ENCODE measurements at regions not wholly inside any gene's neighbourhood (a gene's known extent, or its start where the extent isn't known, plus 50 kb on each side); places are given as distances from the start of the nearest gene placed in this dataset.

DNA sequence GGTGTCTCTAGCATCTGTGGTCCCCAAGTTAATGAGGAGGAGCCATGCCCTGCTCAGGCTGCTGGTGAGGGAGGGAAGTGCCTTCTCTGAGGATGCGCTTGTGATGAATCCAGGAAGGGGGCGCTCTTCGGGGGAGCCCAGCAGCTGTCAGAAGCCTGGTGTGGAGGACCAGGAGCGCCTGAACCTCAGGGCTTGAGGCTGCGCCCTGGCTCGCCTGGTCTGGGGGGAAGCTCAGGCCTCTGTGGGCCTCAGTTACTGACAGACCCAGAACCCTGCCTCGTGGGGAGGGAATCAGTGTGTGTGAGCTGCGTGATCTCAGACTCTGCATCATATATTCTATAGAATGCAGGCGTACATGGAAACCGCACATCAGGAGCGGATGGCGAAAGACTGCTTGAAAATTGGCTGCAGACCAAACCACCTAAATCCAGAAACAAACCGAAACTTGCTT is 126.1 kb downstream of the SEC14L1 start:
- Mint-ChIP-seq H3K36me3 (ENCODE audit: low read depth) (peaks cover 2% of the 10 kb centered on the region), H3K27me3 (peaks cover 12% of the 10 kb centered on the region), H3K4me1 (peaks cover 2% of the 10 kb centered on the region), H3K4me3 (no peak overlapping the region), H3K27ac (no peak overlapping the region)
- ATAC-seq (no peak), DNase-seq (no peak)
- H3K9me3 ChIP-seq (ENCODE audit: control insufficient read depth, low read length, poor library complexity, severe bottlenecking) = no peaks in the 10 kb centered on the region

DNA sequence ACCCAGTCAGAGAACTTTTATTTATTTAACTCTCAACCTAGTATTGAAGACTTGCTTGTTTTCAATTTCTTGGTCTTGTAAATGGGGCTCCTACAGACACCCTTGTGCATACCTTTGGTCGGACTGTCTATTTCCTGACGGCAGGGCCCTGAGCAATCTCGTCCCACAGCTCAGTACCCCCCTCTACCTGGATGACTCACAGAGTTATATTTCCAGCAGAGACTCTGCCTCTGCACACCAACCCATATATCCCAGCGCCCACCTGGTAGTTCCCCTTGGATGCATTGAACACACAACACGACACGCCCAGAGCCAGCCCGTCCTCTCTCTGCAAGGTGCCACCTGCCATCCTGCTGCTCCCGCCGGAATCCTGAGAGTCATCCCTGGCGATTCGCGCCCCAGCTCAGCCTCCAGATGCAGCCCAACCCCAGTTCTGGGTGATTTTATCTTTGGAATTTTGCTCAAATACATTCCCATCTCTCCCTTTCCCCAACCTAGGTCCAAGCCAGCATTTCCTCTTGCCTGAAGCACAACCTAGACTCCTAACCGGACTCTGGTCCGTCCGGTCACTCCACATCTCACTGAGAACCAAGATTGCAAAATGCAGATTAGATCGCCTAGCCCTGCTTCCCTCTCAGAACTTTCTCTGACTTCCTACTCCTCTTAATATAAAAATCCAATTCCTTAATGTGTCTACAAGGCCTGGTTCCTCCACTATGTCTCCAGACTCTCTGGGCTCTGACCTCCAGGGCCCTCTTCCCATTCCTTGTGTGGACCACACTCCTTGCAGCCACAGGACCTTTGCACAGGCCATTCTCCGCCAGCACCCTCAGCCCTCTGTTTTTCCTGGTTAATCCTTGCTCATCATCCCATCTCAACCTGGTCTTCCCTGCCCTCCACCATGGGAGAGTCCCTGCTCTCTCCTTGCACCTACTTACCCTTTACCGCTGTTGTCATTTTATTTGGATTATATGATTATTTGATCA is 129.2 kb downstream of the SEC14L1 start:
- H3K36me3 Mint-ChIP-seq (ENCODE audit: low read depth) = peaks cover 2% of the 10 kb centered on the region
- H3K4me1 Mint-ChIP-seq = peaks cover 2% of the 10 kb centered on the region
- ATAC-seq (no peak), DNase-seq (no peak)
- no peak overlapping the region for H3K27ac Mint-ChIP-seq
- H3K4me3 Mint-ChIP-seq = no peak overlapping the region
- no peaks in the 10 kb centered on the region for H3K9me3 ChIP-seq (ENCODE audit: control insufficient read depth, low read length, poor library complexity, severe bottlenecking)
- H3K27me3 Mint-ChIP-seq = peaks cover 12% of the 10 kb centered on the region

DNA sequence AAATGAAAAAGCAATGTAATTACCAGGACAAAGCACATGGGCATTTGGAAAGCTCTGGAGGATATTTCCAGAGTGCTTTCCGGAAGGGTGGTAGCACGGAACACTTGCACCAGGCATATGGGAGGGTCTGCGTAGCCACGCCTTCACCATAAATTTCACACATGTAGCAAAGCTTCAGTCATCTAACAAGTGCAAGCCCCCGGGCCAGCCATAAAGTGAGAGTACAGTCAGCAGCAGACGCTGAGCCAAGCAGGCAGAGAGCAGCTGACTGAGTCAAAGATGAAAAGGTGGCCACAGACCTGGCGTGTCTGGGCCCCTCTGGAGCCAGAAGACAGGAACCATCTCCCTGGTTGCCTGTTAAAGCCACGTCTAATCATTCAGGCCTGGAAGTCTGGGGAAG is 130.6 kb downstream of the SEC14L1 start:
- Mint-ChIP-seq H3K4me3 (no peak overlapping the region), H3K27ac (no peak overlapping the region), H3K4me1 (peaks cover 2% of the 10 kb centered on the region), H3K36me3 (ENCODE audit: low read depth) (peaks cover 2% of the 10 kb centered on the region), H3K27me3 (peaks cover 18% of the 10 kb centered on the region)
- no peaks in the 10 kb centered on the region for H3K9me3 ChIP-seq (ENCODE audit: control insufficient read depth, low read length, poor library complexity, severe bottlenecking)
- no peak for ATAC-seq
- DNase-seq = no peak

DNA sequence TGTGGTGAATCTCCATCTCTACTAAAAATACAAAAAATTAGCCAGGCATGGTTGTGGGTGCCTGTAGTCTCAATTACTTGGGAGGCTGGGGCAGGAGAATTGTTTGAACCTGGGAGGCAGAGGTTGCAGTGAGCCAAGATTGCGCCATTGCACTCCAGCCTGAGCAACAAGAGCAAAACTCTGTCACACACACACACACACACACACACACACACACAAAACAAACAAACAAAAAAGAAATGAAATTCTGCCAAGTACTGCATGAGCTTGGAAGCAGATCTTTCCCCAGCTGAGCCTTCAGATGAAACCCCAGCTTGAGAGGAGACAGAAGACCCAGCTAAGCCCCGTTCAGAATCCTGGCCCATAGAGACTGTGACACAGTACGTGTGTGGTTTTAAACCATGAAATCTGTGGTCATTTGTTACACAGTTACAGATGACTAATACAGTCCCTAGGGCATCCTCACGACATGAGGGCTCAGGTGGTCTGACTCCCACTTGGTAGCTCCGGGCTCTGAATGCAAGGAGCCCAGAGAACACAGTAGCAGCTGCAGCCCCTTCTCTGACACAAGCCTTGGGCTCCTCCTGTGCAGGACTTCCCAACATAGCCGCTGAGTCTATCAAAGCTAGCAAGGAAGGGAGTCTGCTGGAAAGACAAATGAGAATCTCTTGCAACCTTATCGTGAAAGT is 132.8 kb downstream of the SEC14L1 start:
- H3K36me3 Mint-ChIP-seq (ENCODE audit: low read depth) = peaks cover 2% of the 10 kb centered on the region
- DNase-seq = no peak
- peaks cover 18% of the 10 kb centered on the region for H3K27me3 Mint-ChIP-seq
- no peak for ATAC-seq
- H3K4me1 Mint-ChIP-seq = peaks cover 2% of the 10 kb centered on the region
- H3K4me3 Mint-ChIP-seq = no peak overlapping the region
- H3K27ac Mint-ChIP-seq = no peak overlapping the region
- H3K9me3 ChIP-seq (ENCODE audit: control insufficient read depth, low read length, poor library complexity, severe bottlenecking) = no peaks in the 10 kb centered on the region

DNA sequence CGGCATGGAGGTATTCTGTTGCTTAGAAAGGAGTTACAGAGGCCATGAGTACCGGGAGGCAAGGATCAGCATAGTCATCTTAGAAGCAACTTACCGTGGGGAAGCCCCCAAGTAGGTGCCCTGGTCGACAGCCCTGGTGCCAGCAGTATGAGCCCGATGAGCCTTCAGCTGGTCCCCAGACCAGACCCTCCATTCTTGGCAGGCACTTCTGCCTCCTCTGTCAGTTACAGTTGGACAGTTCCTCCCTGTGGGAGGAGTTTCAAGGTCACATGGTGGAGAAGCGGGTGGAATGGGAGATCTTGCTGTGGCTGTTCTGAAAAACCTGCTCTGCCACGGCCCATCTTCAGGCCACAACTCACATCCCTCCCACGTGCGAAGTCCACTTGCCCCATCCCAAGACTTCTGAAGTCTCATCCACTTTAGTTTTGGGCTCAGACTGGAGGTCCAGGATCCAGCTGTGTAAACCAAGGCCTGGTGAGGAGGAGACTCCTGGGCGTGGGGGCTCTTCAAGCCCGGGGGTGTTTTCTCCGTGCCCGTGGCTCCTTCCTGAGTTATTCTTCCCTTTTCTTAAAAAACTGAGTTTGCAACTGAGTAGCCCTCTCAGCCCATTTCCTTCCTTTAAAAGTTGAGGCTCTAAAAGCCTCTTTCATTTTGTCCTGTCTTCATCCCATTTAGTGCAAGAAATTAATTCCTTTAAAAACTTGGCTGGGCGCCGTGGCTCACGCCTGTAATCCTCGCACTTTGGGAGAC is 133.5 kb downstream of the SEC14L1 start:
- DNase-seq (no peak), ATAC-seq (no peak)
- peaks cover 18% of the 10 kb centered on the region for H3K27me3 Mint-ChIP-seq
- H3K4me3 Mint-ChIP-seq = no peak overlapping the region
- no peak overlapping the region for H3K27ac Mint-ChIP-seq
- H3K4me1 Mint-ChIP-seq = peaks cover 2% of the 10 kb centered on the region
- H3K36me3 Mint-ChIP-seq (ENCODE audit: low read depth) = peaks cover 2% of the 10 kb centered on the region
- H3K9me3 ChIP-seq (ENCODE audit: control insufficient read depth, low read length, poor library complexity, severe bottlenecking) = no peaks in the 10 kb centered on the region

DNA sequence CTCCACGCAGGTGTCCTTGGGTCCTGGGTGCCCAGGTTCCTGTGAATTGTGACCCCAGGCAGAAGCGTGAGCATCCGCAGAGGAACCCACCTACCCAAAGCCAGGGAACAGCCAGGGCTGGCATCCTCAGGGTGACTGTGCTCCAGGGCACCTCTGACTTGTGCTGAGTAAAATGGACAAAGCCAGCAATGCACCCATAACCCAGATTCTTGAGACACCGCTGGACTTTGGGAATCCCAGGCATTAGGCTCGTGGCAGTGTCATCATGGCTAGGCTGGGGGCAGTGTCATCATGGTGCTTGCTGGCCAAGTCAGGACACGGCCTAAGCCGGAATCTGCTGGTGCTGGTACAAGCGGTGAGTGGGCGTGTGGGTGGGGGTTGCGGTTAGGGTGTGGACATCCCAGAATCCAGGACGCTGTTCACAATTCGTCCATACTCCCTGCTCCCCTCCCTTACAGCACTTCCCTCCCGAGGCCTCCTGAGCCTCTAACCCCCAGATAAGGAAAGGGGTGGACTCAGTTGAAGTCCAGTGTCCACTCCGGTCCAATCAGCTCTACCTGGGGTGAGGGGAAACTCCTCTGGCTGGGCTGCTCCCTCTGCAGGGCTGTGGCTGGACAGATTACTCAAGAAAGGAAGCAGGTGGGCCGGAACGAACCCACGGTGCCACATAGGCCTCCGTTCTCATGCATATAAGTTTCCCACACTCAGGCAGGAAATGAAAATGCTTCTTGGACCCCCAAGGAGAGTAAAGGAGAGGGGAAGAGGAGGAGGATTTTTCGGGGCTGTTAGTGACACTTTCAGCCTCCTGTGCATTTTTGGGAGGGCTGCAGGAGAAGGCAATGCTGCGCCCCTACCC is 138.9 kb downstream of the SEC14L1 start:
- H3K4me3 Mint-ChIP-seq = peak overlapping the region; percentile 91
- peaks cover 29% of the 10 kb centered on the region for H3K27me3 Mint-ChIP-seq
- DNase-seq = no peak
- peaks cover 14% of the 10 kb centered on the region for H3K4me1 Mint-ChIP-seq
- H3K9me3 ChIP-seq (ENCODE audit: control insufficient read depth, low read length, poor library complexity, severe bottlenecking) = no peaks in the 10 kb centered on the region
- no peak for ATAC-seq
- H3K36me3 Mint-ChIP-seq (ENCODE audit: low read depth) = no peaks in the 10 kb centered on the region
- H3K27ac Mint-ChIP-seq = peak overlapping the region; percentile 99

DNA sequence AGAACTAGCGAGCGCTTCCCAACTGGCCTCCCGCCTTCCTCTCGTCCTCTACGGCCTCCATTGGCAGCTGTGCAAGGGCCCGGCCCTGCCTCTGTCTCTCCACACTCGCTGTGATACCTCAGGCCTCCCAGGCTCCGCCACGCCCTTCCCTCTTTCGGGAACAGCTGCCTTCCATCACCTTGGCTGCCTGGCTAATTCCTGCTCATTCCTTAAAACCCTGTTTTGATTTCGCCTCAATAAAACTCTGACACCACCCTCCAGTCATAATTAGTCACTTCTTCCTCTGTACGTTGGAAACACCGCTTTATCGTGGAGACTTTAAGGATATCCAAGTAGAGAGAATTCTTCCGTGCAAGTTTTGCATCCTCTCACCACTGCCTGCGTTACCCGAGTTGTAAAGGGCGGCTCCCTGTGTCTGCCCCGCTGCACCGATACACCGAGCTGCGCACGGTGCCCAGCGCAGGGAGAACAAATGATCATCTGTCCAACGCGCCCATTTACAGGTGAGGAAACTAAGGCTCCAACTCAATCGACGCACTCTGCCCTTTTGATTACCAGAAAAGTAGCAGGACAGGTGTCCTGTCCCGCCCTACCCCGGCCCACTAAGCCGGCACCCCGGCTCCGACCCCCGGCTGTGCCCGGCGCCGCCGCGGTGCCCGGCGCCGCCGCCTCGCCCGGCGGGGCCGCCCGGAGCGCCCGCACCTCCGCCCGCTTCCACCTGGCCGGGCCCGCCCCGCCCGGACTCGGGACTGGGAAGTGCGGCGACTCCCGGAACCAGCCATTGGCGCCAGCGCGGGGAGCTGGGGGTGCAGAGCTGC is 139.7 kb downstream of the SEC14L1 start:
- H3K9me3 ChIP-seq (ENCODE audit: control insufficient read depth, low read length, poor library complexity, severe bottlenecking) = no peaks in the 10 kb centered on the region
- H3K36me3 Mint-ChIP-seq (ENCODE audit: low read depth) = no peaks in the 10 kb centered on the region
- H3K4me1 Mint-ChIP-seq = peaks cover 14% of the 10 kb centered on the region
- H3K4me3 Mint-ChIP-seq = peak overlapping the region; percentile 91
- H3K27ac Mint-ChIP-seq = peak overlapping the region; percentile 99
- DNase-seq (no peak), ATAC-seq (peak; percentile 15)
- peaks cover 29% of the 10 kb centered on the region for H3K27me3 Mint-ChIP-seq

DNA sequence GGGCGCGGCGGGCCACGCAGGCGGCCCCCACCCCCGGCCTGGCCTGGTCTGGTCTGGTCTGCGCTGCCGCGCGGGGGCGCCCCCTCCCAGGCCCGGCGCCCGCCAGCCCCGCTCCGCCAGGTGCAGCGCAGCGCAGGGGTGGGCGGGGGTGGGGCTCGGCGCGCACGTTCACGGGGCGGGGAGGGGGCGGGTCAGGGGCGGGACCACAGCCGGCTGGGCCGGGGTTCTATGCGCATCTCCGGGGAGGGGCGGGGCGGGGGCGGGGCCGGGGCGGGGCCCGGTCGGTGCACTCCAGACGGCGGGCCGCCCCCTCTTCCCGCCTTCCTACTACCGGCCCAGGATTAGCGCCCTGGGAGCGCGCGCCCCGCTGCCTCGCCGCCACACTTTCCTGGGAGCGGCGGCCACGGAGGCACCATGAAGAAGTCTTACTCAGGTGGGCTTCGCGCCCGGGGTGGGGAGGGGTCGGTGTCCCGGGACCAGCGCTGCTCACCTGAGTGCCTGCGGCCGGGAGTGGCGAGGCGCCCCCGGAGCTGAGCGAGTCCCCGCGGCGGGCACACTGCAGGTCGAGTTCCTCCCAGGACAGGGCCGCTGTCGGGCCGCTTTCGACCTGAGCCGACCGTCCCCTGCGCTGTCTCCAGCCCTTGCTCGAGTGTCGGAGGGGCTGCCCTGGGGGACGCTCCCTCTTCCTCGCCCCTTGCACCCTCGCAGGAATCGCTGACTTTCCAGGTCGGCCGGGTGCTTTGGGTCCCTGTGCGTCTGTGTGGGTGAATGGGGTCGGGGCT is 140.5 kb downstream of the SEC14L1 start:
- Mint-ChIP-seq H3K4me1 (peaks cover 14% of the 10 kb centered on the region), H3K4me3 (peak overlapping the region; percentile 91), H3K36me3 (ENCODE audit: low read depth) (no peaks in the 10 kb centered on the region), H3K27me3 (peaks cover 28% of the 10 kb centered on the region), H3K27ac (peak overlapping the region; percentile 99)
- DNase-seq (peak; percentile 57 to 71 (median 68)), ATAC-seq (peak; percentile 96)
- H3K9me3 ChIP-seq (ENCODE audit: control insufficient read depth, low read length, poor library complexity, severe bottlenecking) = no peaks in the 10 kb centered on the region

DNA sequence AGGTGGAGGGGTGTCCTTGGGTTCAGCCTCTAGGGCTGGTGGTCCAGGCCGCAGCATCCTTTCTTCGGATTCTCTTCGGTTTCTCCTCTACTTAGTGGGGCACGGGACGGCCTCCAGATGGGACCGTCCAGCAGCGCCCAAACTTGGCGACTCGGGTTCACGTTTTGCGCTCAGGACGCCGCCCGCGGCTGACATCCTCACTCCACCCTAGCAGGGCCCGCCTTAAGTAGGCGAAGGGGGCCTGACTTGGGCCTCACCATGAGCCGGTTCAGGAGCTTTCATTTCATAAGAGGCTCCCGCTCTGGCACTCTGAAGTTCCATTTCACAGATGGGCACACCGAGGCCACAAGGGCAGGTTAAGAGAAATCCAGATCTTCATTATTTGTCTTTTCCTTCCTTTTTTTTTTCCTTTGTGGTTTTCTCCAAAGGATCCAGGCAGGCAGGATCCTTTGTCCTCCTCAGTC is 141.2 kb downstream of the SEC14L1 start:
- Mint-ChIP-seq H3K4me1 (peaks cover 14% of the 10 kb centered on the region), H3K27ac (peak overlapping the region; percentile 99), H3K27me3 (peaks cover 29% of the 10 kb centered on the region), H3K4me3 (peak overlapping the region; percentile 88), H3K36me3 (ENCODE audit: low read depth) (no peaks in the 10 kb centered on the region)
- ATAC-seq (no peak), DNase-seq (no peak)
- H3K9me3 ChIP-seq (ENCODE audit: control insufficient read depth, low read length, poor library complexity, severe bottlenecking) = no peaks in the 10 kb centered on the region

DNA sequence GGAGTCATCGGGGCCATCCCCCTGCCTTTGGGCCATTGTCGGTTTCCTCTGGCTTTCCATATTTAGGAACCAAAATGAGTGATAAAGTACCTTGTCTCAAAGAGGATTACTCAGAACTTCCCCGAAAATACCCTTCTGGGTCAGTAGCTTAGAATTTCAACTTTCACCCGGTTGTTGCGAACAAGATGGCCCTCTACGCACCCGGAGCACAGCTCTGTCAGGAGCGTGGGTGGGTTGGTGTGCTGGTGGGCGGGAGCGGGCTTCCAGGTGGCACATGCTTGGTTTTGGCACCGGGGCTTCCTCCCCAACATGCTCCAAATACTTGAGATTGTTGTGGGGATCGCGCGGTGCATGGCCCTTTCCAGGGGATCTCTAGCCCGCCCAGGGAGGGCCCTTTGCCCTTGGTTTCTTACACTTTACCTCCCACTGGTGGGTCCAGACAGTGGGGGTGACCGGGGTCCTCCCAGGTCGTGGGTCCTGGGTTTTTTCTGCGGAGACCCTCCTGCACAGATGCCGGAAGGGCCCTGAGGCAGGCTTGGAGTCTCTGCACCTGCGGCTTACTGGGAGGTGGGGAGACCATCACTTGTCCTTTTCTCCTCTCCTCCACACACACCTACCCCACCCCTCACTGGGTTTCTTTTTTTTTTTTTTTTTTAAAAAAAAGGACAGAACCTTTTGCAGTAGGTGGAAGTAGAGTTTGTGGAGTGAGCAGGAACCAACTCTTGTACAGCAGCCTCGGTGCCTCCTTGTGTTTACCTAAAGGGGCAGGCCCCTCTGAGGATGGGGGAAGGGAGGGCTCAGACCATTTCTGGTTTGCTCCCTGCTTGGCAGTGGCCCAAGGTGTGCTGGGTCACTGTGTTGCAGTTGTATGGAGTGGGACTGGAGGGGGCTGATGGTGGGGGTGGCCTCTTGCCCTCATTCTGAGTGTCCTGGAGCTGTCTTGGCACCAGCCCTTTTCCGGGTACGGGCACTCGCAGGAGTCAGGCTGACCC is 142.1 kb downstream of the SEC14L1 start:
- Mint-ChIP-seq H3K4me3 (peak overlapping the region; percentile 88), H3K36me3 (ENCODE audit: low read depth) (no peaks in the 10 kb centered on the region), H3K4me1 (peaks cover 14% of the 10 kb centered on the region), H3K27ac (peak overlapping the region; percentile 99), H3K27me3 (peaks cover 29% of the 10 kb centered on the region)
- ATAC-seq (no peak), DNase-seq (no peak)
- no peaks in the 10 kb centered on the region for H3K9me3 ChIP-seq (ENCODE audit: control insufficient read depth, low read length, poor library complexity, severe bottlenecking)
